ENCODE measurements at regions not wholly inside any gene's neighbourhood (a gene's known extent, or its start where the extent isn't known, plus 50 kb on each side); places are given as distances from the start of the nearest gene placed in this dataset.

DNA sequence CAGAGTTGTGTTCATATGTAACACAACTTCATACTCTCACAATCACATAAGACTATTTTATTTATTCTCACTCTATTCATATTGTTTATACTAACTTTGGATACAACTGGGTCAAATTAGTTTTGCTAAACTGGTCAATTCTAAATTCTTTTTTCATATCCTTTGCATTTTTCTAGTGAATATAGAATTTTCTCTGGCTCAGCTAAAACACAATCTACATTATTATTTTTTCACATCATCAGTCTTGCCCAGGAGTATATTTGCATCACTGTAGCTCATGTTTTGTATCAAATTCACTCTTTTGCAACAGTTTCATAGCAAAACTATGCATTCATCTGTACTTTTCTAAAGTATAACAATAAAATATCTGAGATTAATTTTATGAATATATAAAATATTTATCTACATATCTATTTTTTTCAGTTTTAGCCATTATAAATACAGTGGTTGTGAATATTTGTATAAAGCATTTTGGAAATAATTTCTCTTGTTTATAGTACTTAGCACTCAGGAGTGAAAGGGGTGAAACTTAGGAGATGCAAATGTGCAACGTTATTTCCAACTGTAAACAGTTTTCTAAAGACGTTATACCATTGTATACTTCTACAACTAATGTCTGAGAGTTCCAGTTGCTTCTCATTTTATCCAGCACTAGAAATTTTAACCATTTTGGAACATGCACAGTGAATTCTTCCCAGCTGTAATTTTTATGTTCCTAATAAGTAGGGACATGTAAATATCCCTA lies 854.6 kb downstream of the CBLN2 start:
- TF ChIP-seq, protein P1, sequence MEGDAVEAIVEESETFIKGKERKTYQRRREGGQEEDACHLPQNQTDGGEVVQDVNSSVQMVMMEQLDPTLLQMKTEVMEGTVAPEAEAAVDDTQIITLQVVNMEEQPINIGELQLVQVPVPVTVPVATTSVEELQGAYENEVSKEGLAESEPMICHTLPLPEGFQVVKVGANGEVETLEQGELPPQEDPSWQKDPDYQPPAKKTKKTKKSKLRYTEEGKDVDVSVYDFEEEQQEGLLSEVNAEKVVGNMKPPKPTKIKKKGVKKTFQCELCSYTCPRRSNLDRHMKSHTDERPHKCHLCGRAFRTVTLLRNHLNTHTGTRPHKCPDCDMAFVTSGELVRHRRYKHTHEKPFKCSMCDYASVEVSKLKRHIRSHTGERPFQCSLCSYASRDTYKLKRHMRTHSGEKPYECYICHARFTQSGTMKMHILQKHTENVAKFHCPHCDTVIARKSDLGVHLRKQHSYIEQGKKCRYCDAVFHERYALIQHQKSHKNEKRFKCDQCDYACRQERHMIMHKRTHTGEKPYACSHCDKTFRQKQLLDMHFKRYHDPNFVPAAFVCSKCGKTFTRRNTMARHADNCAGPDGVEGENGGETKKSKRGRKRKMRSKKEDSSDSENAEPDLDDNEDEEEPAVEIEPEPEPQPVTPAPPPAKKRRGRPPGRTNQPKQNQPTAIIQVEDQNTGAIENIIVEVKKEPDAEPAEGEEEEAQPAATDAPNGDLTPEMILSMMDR (IDR thresholded peaks at IDR 0.05; ENCODE audit: control insufficient read depth, insufficient read depth, low read depth, low read length, missing control alignments), result no peak
- no peak overlapping the region for H3K4me3 ChIP-seq (ENCODE audit: control insufficient read depth, low read depth, low read length)
- no peak for DNase-seq (ENCODE audit: low read depth)

DNA sequence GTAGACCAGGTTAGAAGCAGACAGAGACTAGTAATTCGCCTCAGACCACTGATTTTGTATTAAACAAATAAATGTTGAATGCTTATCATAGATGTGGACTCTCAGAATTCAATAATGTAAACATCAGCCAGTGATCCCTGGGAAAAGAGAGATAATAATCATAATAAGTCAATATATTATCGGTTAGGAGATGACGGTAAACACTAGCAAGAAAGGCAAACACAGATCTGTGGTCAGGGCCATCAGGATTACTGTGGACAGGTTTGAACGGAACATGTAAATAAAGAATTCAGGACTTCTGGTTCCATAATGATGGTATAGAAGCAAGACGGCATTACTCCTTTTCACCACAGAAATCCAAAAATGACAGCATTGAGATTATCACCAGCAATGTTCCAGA lies 861.6 kb downstream of the CBLN2 start:
- DNase-seq (ENCODE audit: low read depth), result no peak
- TF ChIP-seq, protein P1 (IDR thresholded peaks at IDR 0.05; ENCODE audit: control insufficient read depth, insufficient read depth, low read depth, low read length, missing control alignments), result no peak
- no peak overlapping the region for H3K4me3 ChIP-seq (ENCODE audit: control insufficient read depth, low read depth, low read length)

DNA sequence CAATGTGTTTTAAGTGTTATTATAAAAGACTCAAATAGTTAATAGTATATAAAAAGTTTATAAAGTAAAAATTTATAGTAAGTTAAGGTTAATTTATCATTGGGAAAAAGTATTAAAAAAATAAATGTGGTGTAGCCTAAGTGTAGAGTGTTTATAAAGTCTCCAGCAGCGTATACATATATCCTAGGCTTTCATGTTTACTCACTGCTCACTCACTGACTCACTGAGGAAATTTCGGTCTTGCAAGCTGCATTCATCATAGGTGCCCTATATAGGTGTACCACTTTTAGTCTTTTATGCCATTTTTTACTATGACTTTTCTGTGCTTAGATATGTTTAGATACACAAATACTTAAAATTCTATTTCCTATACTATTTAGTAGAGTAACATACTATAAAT lies 866.0 kb downstream of the CBLN2 start:
- no peak for DNase-seq (ENCODE audit: low read depth)
- TF ChIP-seq, protein P1 (IDR thresholded peaks at IDR 0.05; ENCODE audit: control insufficient read depth, insufficient read depth, low read depth, low read length, missing control alignments), result no peak
- H3K4me3 ChIP-seq (ENCODE audit: control insufficient read depth, low read depth, low read length), result no peak overlapping the region

DNA sequence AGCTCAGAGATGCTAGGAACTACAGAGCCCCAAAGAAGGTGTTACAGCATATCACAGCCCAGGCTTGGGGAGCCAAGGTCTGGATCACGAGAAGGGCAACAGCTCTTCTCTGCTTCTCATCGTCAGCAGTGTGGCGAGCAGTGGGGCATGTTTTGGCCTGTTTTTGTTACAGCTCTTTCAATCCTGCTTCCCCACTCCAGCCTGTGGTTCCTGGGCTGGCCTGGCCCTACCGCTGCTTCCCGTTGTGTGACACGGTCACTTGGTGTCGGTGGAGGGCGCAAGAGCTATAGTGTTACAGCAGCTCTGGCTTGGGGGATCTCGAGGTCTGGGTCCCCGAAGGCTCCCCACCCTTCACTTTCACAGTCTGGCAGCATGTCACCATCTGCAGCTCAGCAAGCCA lies 870.2 kb downstream of the CBLN2 start:
- TF ChIP-seq, protein P1 (IDR thresholded peaks at IDR 0.05; ENCODE audit: control insufficient read depth, insufficient read depth, low read depth, low read length, missing control alignments), result no peak
- DNase-seq (ENCODE audit: low read depth), result no peak
- no peak overlapping the region for H3K4me3 ChIP-seq (ENCODE audit: control insufficient read depth, low read depth, low read length)

DNA sequence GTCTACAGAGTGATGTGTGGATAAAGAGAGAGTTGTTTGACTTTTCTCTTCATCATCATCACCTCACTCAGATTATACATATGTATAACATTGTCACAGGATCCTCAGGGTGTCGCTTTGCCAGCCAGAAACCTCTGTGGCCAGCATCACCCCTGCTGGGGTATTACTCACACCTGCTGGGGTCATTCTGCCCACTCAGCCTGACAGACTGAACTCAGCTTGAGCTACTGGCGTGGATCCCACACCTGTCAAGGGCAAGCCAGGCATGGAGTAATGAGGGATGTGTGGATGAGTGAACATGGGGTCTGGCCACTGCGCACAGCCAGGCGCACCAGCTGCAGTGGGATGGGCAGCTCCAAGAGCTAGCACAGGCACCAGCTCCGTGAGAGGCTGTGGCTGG lies 870.6 kb downstream of the CBLN2 start:
- no peak overlapping the region for H3K4me3 ChIP-seq (ENCODE audit: control insufficient read depth, low read depth, low read length)
- DNase-seq (ENCODE audit: low read depth), result no peak
- TF ChIP-seq, protein P1 (IDR thresholded peaks at IDR 0.05; ENCODE audit: control insufficient read depth, insufficient read depth, low read depth, low read length, missing control alignments), result no peak

DNA sequence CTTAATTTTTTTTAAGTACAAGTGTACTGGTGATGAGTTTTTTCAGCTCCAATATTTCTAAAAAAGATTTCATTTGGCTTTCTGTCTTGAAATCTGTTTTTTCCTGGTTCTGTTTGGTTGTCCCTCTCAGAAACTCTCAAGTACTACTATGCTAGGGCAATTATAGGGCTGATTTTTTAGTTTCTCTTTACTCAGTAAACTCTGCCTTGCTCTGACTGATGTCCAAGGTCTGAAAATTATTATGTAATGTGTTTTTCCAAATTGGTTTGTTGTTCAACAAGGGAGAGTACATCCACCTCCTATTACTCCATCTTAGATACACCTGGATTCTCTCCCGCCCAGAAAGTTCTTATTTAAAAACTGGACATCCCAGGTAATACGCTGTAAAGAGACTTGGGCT lies 877.7 kb downstream of the CBLN2 start:
- TF ChIP-seq, protein P1 (IDR thresholded peaks at IDR 0.05; ENCODE audit: control insufficient read depth, insufficient read depth, low read depth, low read length, missing control alignments), result no peak
- no peak overlapping the region for H3K4me3 ChIP-seq (ENCODE audit: control insufficient read depth, low read depth, low read length)
- DNase-seq (ENCODE audit: low read depth), result no peak
